ENCODE measurements at regions not wholly inside any gene's neighbourhood (a gene's known extent, or its start where the extent isn't known, plus 50 kb on each side); places are given as distances from the start of the nearest gene placed in this dataset.

- H3K27ac Mint-ChIP-seq: no peak overlapping the region
- no peak overlapping the region for H3K4me3 Mint-ChIP-seq
- DNase-seq: no peak
- intact Hi-C loops (cut with micrococcal nuclease): no loop called here
- H3K27me3 Mint-ChIP-seq: peaks cover 6% of the 10 kb centered on the region
- H3K9me3 Mint-ChIP-seq: no peaks in the 10 kb centered on the region
- no peaks in the 10 kb centered on the region for H3K36me3 Mint-ChIP-seq (ENCODE audit: low read depth)
- no peaks in the 10 kb centered on the region for H3K4me1 Mint-ChIP-seq
Observed at GRCh38 chr1:62998845-62999649, 215.1 kb downstream of the ATG4C start.

- H3K36me3 Mint-ChIP-seq (ENCODE audit: low read depth): no peaks in the 10 kb centered on the region
Observed at GRCh38 chr1:63000508-63000907, 216.6 kb downstream of the ATG4C start.

GRCh38 chr1:63004868-63005267 is 220.9 kb downstream of the ATG4C start:
- no peaks in the 10 kb centered on the region for H3K36me3 Mint-ChIP-seq (ENCODE audit: low read depth)
- peaks cover 5% of the 10 kb centered on the region for H3K27me3 Mint-ChIP-seq
- no peaks in the 10 kb centered on the region for H3K4me1 Mint-ChIP-seq
- no peaks in the 10 kb centered on the region for H3K9me3 Mint-ChIP-seq
- H3K4me3 Mint-ChIP-seq: no peak overlapping the region
- DNase-seq: no peak
- intact Hi-C loops (cut with micrococcal nuclease): no loop called here
- H3K27ac Mint-ChIP-seq: no peak overlapping the region

More at GRCh38 chr1:63000508-63000907, 216.6 kb downstream of the ATG4C start:
- no peak overlapping the region for H3K27ac Mint-ChIP-seq
- DNase-seq: no peak
- H3K4me3 Mint-ChIP-seq: no peak overlapping the region
- H3K9me3 Mint-ChIP-seq: no peaks in the 10 kb centered on the region
- no peaks in the 10 kb centered on the region for H3K4me1 Mint-ChIP-seq
- intact Hi-C loops (cut with micrococcal nuclease): no loop called here
- peaks cover 6% of the 10 kb centered on the region for H3K27me3 Mint-ChIP-seq

GRCh38 chr1:63005812-63006211 is 221.9 kb downstream of the ATG4C start:
- Mint-ChIP-seq H3K36me3 (ENCODE audit: low read depth) (no peaks in the 10 kb centered on the region), H3K9me3 (no peaks in the 10 kb centered on the region), H3K27ac (no peak overlapping the region), H3K4me1 (no peaks in the 10 kb centered on the region), H3K4me3 (no peak overlapping the region), H3K27me3 (peaks cover 3% of the 10 kb centered on the region)
- intact Hi-C loops (cut with micrococcal nuclease): no loop called here
- DNase-seq: no peak

GRCh38 chr1:63009421-63009820 is 225.5 kb downstream of the ATG4C start:
- intact Hi-C loops (cut with micrococcal nuclease): no loop called here
- Mint-ChIP-seq H3K27ac (no peak overlapping the region), H3K4me1 (no peaks in the 10 kb centered on the region)

GRCh38 chr1:63010913-63011660 is 227.2 kb downstream of the ATG4C start:
- intact Hi-C loops (cut with micrococcal nuclease): no loop called here
- H3K27ac Mint-ChIP-seq: no peak overlapping the region
- H3K27me3 Mint-ChIP-seq: no peaks in the 10 kb centered on the region
- H3K4me1 Mint-ChIP-seq: no peaks in the 10 kb centered on the region
- H3K36me3 Mint-ChIP-seq (ENCODE audit: low read depth): no peaks in the 10 kb centered on the region
- H3K4me3 Mint-ChIP-seq: no peak overlapping the region
- no peak for DNase-seq
- H3K9me3 Mint-ChIP-seq: no peaks in the 10 kb centered on the region

More at GRCh38 chr1:63009421-63009820, 225.5 kb downstream of the ATG4C start:
- H3K36me3 Mint-ChIP-seq (ENCODE audit: low read depth): no peaks in the 10 kb centered on the region
- H3K27me3 Mint-ChIP-seq: no peaks in the 10 kb centered on the region
- H3K9me3 Mint-ChIP-seq: no peaks in the 10 kb centered on the region
- no peak overlapping the region for H3K4me3 Mint-ChIP-seq
- no peak for DNase-seq

GRCh38 chr1:63012339-63012738 is 228.4 kb downstream of the ATG4C start:
- Mint-ChIP-seq H3K36me3 (ENCODE audit: low read depth) (no peaks in the 10 kb centered on the region), H3K4me3 (no peak overlapping the region), H3K4me1 (no peaks in the 10 kb centered on the region), H3K9me3 (no peaks in the 10 kb centered on the region), H3K27me3 (no peaks in the 10 kb centered on the region), H3K27ac (no peak overlapping the region)
- intact Hi-C loops (cut with micrococcal nuclease): no loop called here
- DNase-seq: no peak

- intact Hi-C loops (cut with micrococcal nuclease): no loop called here
- Mint-ChIP-seq H3K9me3 (no peaks in the 10 kb centered on the region), H3K27ac (no peak overlapping the region), H3K4me1 (no peaks in the 10 kb centered on the region), H3K27me3 (no peaks in the 10 kb centered on the region), H3K4me3 (no peak overlapping the region), H3K36me3 (ENCODE audit: low read depth) (no peaks in the 10 kb centered on the region)
- DNase-seq: no peak
Observed at GRCh38 chr1:63014267-63014666, 230.3 kb downstream of the ATG4C start.

GRCh38 chr1:63022319-63022718 is 238.4 kb downstream of the ATG4C start:
- intact Hi-C loops (cut with micrococcal nuclease): no loop called here
- no peaks in the 10 kb centered on the region for H3K9me3 Mint-ChIP-seq
- peaks cover 4% of the 10 kb centered on the region for H3K27me3 Mint-ChIP-seq
- H3K4me1 Mint-ChIP-seq: no peaks in the 10 kb centered on the region
- no peak for DNase-seq
- H3K27ac Mint-ChIP-seq: no peak overlapping the region
- no peaks in the 10 kb centered on the region for H3K36me3 Mint-ChIP-seq (ENCODE audit: low read depth)
- no peak overlapping the region for H3K4me3 Mint-ChIP-seq

GRCh38 chr1:63023171-63023570 is 239.2 kb downstream of the ATG4C start:
- H3K9me3 Mint-ChIP-seq: no peaks in the 10 kb centered on the region
- peaks cover 4% of the 10 kb centered on the region for H3K27me3 Mint-ChIP-seq
- DNase-seq: peak; percentile 23
- no peaks in the 10 kb centered on the region for H3K4me1 Mint-ChIP-seq
- no peak overlapping the region for H3K27ac Mint-ChIP-seq
- intact Hi-C loops (cut with micrococcal nuclease): no loop called here
- H3K4me3 Mint-ChIP-seq: no peak overlapping the region
- H3K36me3 Mint-ChIP-seq (ENCODE audit: low read depth): no peaks in the 10 kb centered on the region

- Mint-ChIP-seq H3K4me3 (no peak overlapping the region), H3K27ac (no peak overlapping the region), H3K9me3 (no peaks in the 10 kb centered on the region), H3K27me3 (peaks cover 4% of the 10 kb centered on the region), H3K4me1 (no peaks in the 10 kb centered on the region), H3K36me3 (ENCODE audit: low read depth) (no peaks in the 10 kb centered on the region)
- intact Hi-C loops (cut with micrococcal nuclease): no loop called here
- DNase-seq: no peak
Observed at GRCh38 chr1:63023637-63024036, 239.7 kb downstream of the ATG4C start.

- peaks cover 4% of the 10 kb centered on the region for H3K27me3 Mint-ChIP-seq
- H3K27ac Mint-ChIP-seq: no peak overlapping the region
- intact Hi-C loops (cut with micrococcal nuclease): no loop called here
- no peak overlapping the region for H3K4me3 Mint-ChIP-seq
- no peaks in the 10 kb centered on the region for H3K36me3 Mint-ChIP-seq (ENCODE audit: low read depth)
- H3K4me1 Mint-ChIP-seq: no peaks in the 10 kb centered on the region
- no peak for DNase-seq
- no peaks in the 10 kb centered on the region for H3K9me3 Mint-ChIP-seq
Observed at GRCh38 chr1:63024132-63024531, 240.2 kb downstream of the ATG4C start.

- intact Hi-C loops (cut with micrococcal nuclease): no loop called here
- DNase-seq: no peak
- no peak overlapping the region for H3K27ac Mint-ChIP-seq
- no peaks in the 10 kb centered on the region for H3K4me1 Mint-ChIP-seq
- peaks cover 4% of the 10 kb centered on the region for H3K27me3 Mint-ChIP-seq
- H3K9me3 Mint-ChIP-seq: no peaks in the 10 kb centered on the region
- no peak overlapping the region for H3K4me3 Mint-ChIP-seq
- no peaks in the 10 kb centered on the region for H3K36me3 Mint-ChIP-seq (ENCODE audit: low read depth)
Observed at GRCh38 chr1:63027176-63027575, 243.2 kb downstream of the ATG4C start.

GRCh38 chr1:63032171-63032570 is 248.2 kb downstream of the ATG4C start:
- no peaks in the 10 kb centered on the region for H3K9me3 Mint-ChIP-seq
- intact Hi-C loops (cut with micrococcal nuclease): no loop called here
- no peaks in the 10 kb centered on the region for H3K27me3 Mint-ChIP-seq
- DNase-seq: no peak
- no peak overlapping the region for H3K27ac Mint-ChIP-seq
- H3K36me3 Mint-ChIP-seq (ENCODE audit: low read depth): no peaks in the 10 kb centered on the region
- no peak overlapping the region for H3K4me3 Mint-ChIP-seq
- H3K4me1 Mint-ChIP-seq: no peaks in the 10 kb centered on the region

All from activated CD4-positive, alpha-beta T cell treated with anti-CD3 and anti-CD28 coated beads, Interleukin-2, amount 10 ng/mL, durations not matched to agents 24 days and 14 days (primary cell).